ENCODE measurements at regions not wholly inside any gene's neighbourhood (a gene's known extent, or its start where the extent isn't known, plus 50 kb on each side); places are given as distances from the start of the nearest gene placed in this dataset.

- ATAC-seq (ENCODE audit: low FRiP score in 2 of 2) (no peak), DNase-seq (no peak)
- H3K9me3 ChIP-seq = no peaks in the 10 kb centered on the region
- TF ChIP-seq CTCF (IDR thresholded peaks at IDR 0.05) (no peak), EP300 (IDR thresholded peaks at IDR 0.05) (no peak), POLR2AphosphoS5 (IDR thresholded peaks at IDR 0.05) (no peak), POLR2A (IDR thresholded peaks at IDR 0.05) (no peak)
- H3K36me3 ChIP-seq = no peaks in the 10 kb centered on the region
- no peaks in the 10 kb centered on the region for H3K27me3 ChIP-seq
- no peaks in the 10 kb centered on the region for H3K4me1 ChIP-seq
- 86 to 89% methylated on average over 1 of the region's 1 CpG for WGBS, 2 donors
- H3K27ac ChIP-seq = no peak overlapping the region
- no peak overlapping the region for H3K4me3 ChIP-seq
Observed at GRCh38 chr12:86834217-86834616, 578.0 kb upstream of the MGAT4C start.

- no peak for DNase-seq
- Histone ChIP-seq H3K27ac (no peak overlapping the region), H3K27me3 (no peaks in the 10 kb centered on the region), H3K4me3 (no peak overlapping the region), H3K9me3 (no peaks in the 10 kb centered on the region), H3K4me1 (no peaks in the 10 kb centered on the region), H3K36me3 (no peaks in the 10 kb centered on the region)
- 54 to 62% methylated on average over 2 of the region's 2 CpGs for WGBS, 2 donors
- TF ChIP-seq POLR2A (IDR thresholded peaks at IDR 0.05) = no peak
- no peak for TF ChIP-seq POLR2AphosphoS5 (IDR thresholded peaks at IDR 0.05)
- TF ChIP-seq CTCF (IDR thresholded peaks at IDR 0.05) = no peak
- TF ChIP-seq EP300 (IDR thresholded peaks at IDR 0.05) = no peak
- no peak for ATAC-seq (ENCODE audit: low FRiP score in 2 of 2)
Observed at GRCh38 chr12:86827409-86827808, 571.2 kb upstream of the MGAT4C start.

- H3K27me3 ChIP-seq = no peaks in the 10 kb centered on the region
- no peak for TF ChIP-seq EP300 (IDR thresholded peaks at IDR 0.05)
- no peak for TF ChIP-seq POLR2AphosphoS5 (IDR thresholded peaks at IDR 0.05)
- no peak for TF ChIP-seq POLR2A (IDR thresholded peaks at IDR 0.05)
- TF ChIP-seq CTCF (IDR thresholded peaks at IDR 0.05) = no peak
- no peak overlapping the region for H3K27ac ChIP-seq
- no peaks in the 10 kb centered on the region for H3K9me3 ChIP-seq
- H3K36me3 ChIP-seq = no peaks in the 10 kb centered on the region
- no peak for ATAC-seq (ENCODE audit: low FRiP score in 2 of 2)
- no peak for DNase-seq
- H3K4me1 ChIP-seq = no peaks in the 10 kb centered on the region
- no peak overlapping the region for H3K4me3 ChIP-seq
- WGBS, 2 donors = 100% methylated on average over 2 of the region's 2 CpGs
Observed at GRCh38 chr12:86826051-86826450, 569.9 kb upstream of the MGAT4C start.

- Histone ChIP-seq H3K4me1 (no peaks in the 10 kb centered on the region), H3K36me3 (no peaks in the 10 kb centered on the region), H3K4me3 (no peak overlapping the region), H3K9me3 (no peaks in the 10 kb centered on the region), H3K27me3 (no peaks in the 10 kb centered on the region), H3K27ac (no peak overlapping the region)
- ATAC-seq (ENCODE audit: low FRiP score in 2 of 2) (no peak), DNase-seq (no peak)
- WGBS, 2 donors = 80 to 94% methylated on average over 1 of the region's 1 CpG
- TF ChIP-seq POLR2A (IDR thresholded peaks at IDR 0.05) (no peak), EP300 (IDR thresholded peaks at IDR 0.05) (no peak), CTCF (IDR thresholded peaks at IDR 0.05) (no peak)
Observed at GRCh38 chr12:86801439-86801838, 545.2 kb upstream of the MGAT4C start.

- H3K9me3 ChIP-seq = no peaks in the 10 kb centered on the region
- no peak overlapping the region for H3K27ac ChIP-seq
- H3K4me3 ChIP-seq = no peak overlapping the region
- no peaks in the 10 kb centered on the region for H3K4me1 ChIP-seq
- TF ChIP-seq POLR2A (IDR thresholded peaks at IDR 0.05) = no peak
- no peak for TF ChIP-seq CTCF (IDR thresholded peaks at IDR 0.05)
- TF ChIP-seq EP300 (IDR thresholded peaks at IDR 0.05) = no peak
- TF ChIP-seq POLR2AphosphoS5 (IDR thresholded peaks at IDR 0.05) = no peak
- H3K36me3 ChIP-seq = no peaks in the 10 kb centered on the region
- no peaks in the 10 kb centered on the region for H3K27me3 ChIP-seq
- DNase-seq (no peak), ATAC-seq (ENCODE audit: low FRiP score in 2 of 2) (no peak)
- 73 to 74% methylated on average over 2 of the region's 2 CpGs for WGBS, 2 donors
Observed at GRCh38 chr12:86799616-86800015, 543.4 kb upstream of the MGAT4C start.

All from upper lobe of left lung (tissue), 6 donors.